Central memory CD4-positive, alpha-beta T cell (primary cell): ENCODE measurements at regions not wholly inside any gene's neighbourhood (a gene's known extent, or its start where the extent isn't known, plus 50 kb on each side); places are given as distances from the start of the nearest gene placed in this dataset.
"Not testable (repeated sequence)": the region's sequence is repeated elsewhere in the genome, so short reads cannot be mapped to it uniquely, and the experiment has no call there.

Experiments
- DNase-seq: peaks from one replicate; pipeline ENCODE4 v3.0.0; 2022

GRCh38 chr1:214095896-214096295, 108.1 kb downstream of the PROX1 start:
- not testable (repeated sequence) for DNase-seq

- DNase-seq, result no peak
These were observed 113.5 kb downstream of the PROX1 start for GRCh38 chr1:214101246-214101645.

GRCh38 chr1:214101828-214102227, 114.1 kb downstream of the PROX1 start:
- DNase-seq, result no peak

- DNase-seq, result no peak
These were observed 115.1 kb downstream of the PROX1 start for GRCh38 chr1:214102907-214103306.

- no peak for DNase-seq
These were observed 116.0 kb downstream of the PROX1 start for GRCh38 chr1:214103778-214104177.

- DNase-seq, result no peak
These were observed 118.6 kb downstream of the PROX1 start for GRCh38 chr1:214106375-214106774.

GRCh38 chr1:214107322-214108096, 119.7 kb downstream of the PROX1 start:
- DNase-seq, result no peak

- DNase-seq, result no peak
These were observed 120.3 kb downstream of the PROX1 start for GRCh38 chr1:214108097-214108446.

- no peak for DNase-seq
These were observed 124.0 kb downstream of the PROX1 start for GRCh38 chr1:214111796-214112195.

- no peak for DNase-seq
These were observed 128.5 kb downstream of the PROX1 start for GRCh38 chr1:214116258-214116657.

GRCh38 chr1:214117780-214118179, 130.0 kb downstream of the PROX1 start:
- DNase-seq, result no peak

GRCh38 chr1:214120191-214120590, 132.4 kb downstream of the PROX1 start:
- no peak for DNase-seq

GRCh38 chr1:214120951-214121350, 133.2 kb downstream of the PROX1 start:
- no peak for DNase-seq

GRCh38 chr1:214122110-214122509, 134.3 kb downstream of the PROX1 start:
- DNase-seq, result no peak

GRCh38 chr1:214123061-214123784, 135.4 kb downstream of the PROX1 start:
- peak; percentile 10 for DNase-seq

GRCh38 chr1:214124281-214124805, 136.6 kb downstream of the PROX1 start:
- DNase-seq, result no peak

- no peak for DNase-seq
These were observed 137.1 kb downstream of the PROX1 start for GRCh38 chr1:214124915-214125314.

GRCh38 chr1:214125819-214126218, 138.0 kb downstream of the PROX1 start:
- DNase-seq, result no peak

GRCh38 chr1:214126697-214127146, 138.9 kb downstream of the PROX1 start:
- no peak for DNase-seq

- DNase-seq, result no peak
These were observed 139.9 kb downstream of the PROX1 start for GRCh38 chr1:214127705-214128104.

GRCh38 chr1:214135886-214136285, 145.1 kb upstream of the SMYD2 start:
- DNase-seq, result no peak

- no peak for DNase-seq
These were observed 144.5 kb upstream of the SMYD2 start for GRCh38 chr1:214136324-214136919.

- DNase-seq, result no peak
These were observed 139.5 kb upstream of the SMYD2 start for GRCh38 chr1:214141486-214141885.
